HCT116 (cell line): ENCODE measurements at regions not wholly inside any gene's neighbourhood (a gene's known extent, or its start where the extent isn't known, plus 50 kb on each side); places are given as distances from the start of the nearest gene placed in this dataset.

Experiments
- ATAC-seq: fragments of 200-7000 bp; cut with Tn5 transposase; 2 replicates; pipeline ENCODE4 v1.9.1; 2020; ENCODE audit warnings: mild to moderate bottlenecking, moderate library complexity
- BruUV-seq: library from RNA; stranded (reverse); fragments of 400-500 nt; replicated peaks from 2 replicates; lab custom pipeline; 2021; lab: Mats Ljungman, UMichigan
- CTCF ChIA-PET: fragments of 300-600 bp; sonication (Branson Sonifier 250); formaldehyde crosslinking; loops from one replicate; lab custom pipeline; 2021; ENCODE audit warnings: antibody characterized with exemption; lab: Charles Lee
- POLR2A ChIA-PET: fragments of 300-600, 350-600 bp; sonication (Branson Sonifier 250); formaldehyde crosslinking; loops from one replicate; lab custom pipeline; 2021; ENCODE audit warnings: antibody characterized with exemption; lab: Charles Lee
- RAD21 ChIA-PET, 2 experiments: fragments of 300-600 bp; sonication (Branson Sonifier 250); formaldehyde crosslinking; loops; one replicate each; lab custom pipeline; 2023; ENCODE audit warnings: low total read pairs in 2 of 2; ENCODE audit not compliant: uncharacterized antibody in 2 of 2, unreplicated experiment in 2 of 2, low non-redundant PET in 1 of 2; lab: Charles Lee
- DNase-seq: peaks from one replicate; pipeline ENCODE4 v3.0.0-alpha.2; 2010; ENCODE audit warnings: low read depth, low spot score
- H2AFZ ChIP-seq: fragments of 200-600 bp; shearing (Covaris generic), sonication (generic); 2 replicates; pipeline ENCODE4 v1.6.1; 2017; ENCODE audit warnings: low read depth, mixed run types, mixed read lengths, antibody characterized with exemption, low read length; ENCODE audit not compliant: poor library complexity, severe bottlenecking
- H3K27ac ChIP-seq: 2 replicates; pipeline ENCODE4 v1.5.1; 2012; ENCODE audit warnings: low read depth, low read length
- H3K27me3 ChIP-seq: fragments of 200-600 bp; sonication (generic); 2 replicates; pipeline ENCODE4 v1.6.1; 2016; ENCODE audit warnings: mixed run types, low read length, mixed read lengths; ENCODE audit not compliant: insufficient read depth
- H3K36me3 ChIP-seq, 2 experiments: fragments of 200-500 bp in 1 of 2; fragments of 200-600 bp in 1 of 2; sonication (Bioruptor generic) in 1 of 2; sonication (generic) in 1 of 2; 2 replicates each; pipeline versions ENCODE4 v1.5.1 to v1.6.1; 2014 to 2016; ENCODE audit warnings: low read length in 2 of 2, inconsistent platforms in 1 of 2, mixed read lengths in 1 of 2, mixed run types in 1 of 2; ENCODE audit not compliant: insufficient read depth in 2 of 2, control insufficient read depth in 1 of 2
- H3K4me1 ChIP-seq, 2 experiments: fragments of 200-600 bp in 1 of 2; sonication (generic) in 1 of 2; 2 replicates each; pipeline versions ENCODE4 v1.5.1 to v1.6.1; 2012 to 2017; ENCODE audit warnings: low read length in 2 of 2, inconsistent platforms in 1 of 2, mild to moderate bottlenecking in 1 of 2, mixed read lengths in 1 of 2, mixed run types in 1 of 2, moderate library complexity in 1 of 2; ENCODE audit not compliant: insufficient read depth in 2 of 2, control insufficient read depth in 1 of 2
- H3K4me2 ChIP-seq: fragments of 200-600 bp; sonication (generic); 2 replicates; pipeline ENCODE4 v1.6.1; 2017; ENCODE audit warnings: mixed run types, low read length, mixed read lengths
- H3K4me3 ChIP-seq, 2 experiments: fragments of 200-600 bp in 1 of 2; sonication (generic) in 1 of 2; replicated peaks in 1 of 2; 2 replicates each; pipeline ENCODE4 v1.5.1; 2011 to 2016; ENCODE audit warnings: low read length in 2 of 2, control low read depth in 1 of 2, low read depth in 1 of 2, mild to moderate bottlenecking in 1 of 2, mixed read lengths in 1 of 2, mixed run types in 1 of 2
- H3K79me2 ChIP-seq: fragments of 200-600 bp; sonication (generic); 2 replicates; pipeline ENCODE4 v1.6.1; 2017; ENCODE audit warnings: mild to moderate bottlenecking, mixed run types, low read length, moderate library complexity, mixed read lengths; ENCODE audit not compliant: insufficient read depth
- H3K9ac ChIP-seq: fragments of 200-600 bp; sonication (generic); 2 replicates; pipeline ENCODE4 v1.6.1; 2016; ENCODE audit warnings: low read length, mixed read lengths
- H3K9me2 ChIP-seq: fragments of 200-600 bp; sonication (generic), shearing (Covaris generic); 2 replicates; pipeline ENCODE4 v1.6.1; 2017; ENCODE audit warnings: mixed run types, mild to moderate bottlenecking, moderate library complexity; ENCODE audit not compliant: insufficient read depth
- H3K9me3 ChIP-seq, 2 experiments: fragments of 200-500 bp in 1 of 2; fragments of 200-600 bp in 1 of 2; sonication (Bioruptor generic) in 1 of 2; sonication (generic) in 1 of 2; 2 replicates each; pipeline ENCODE4 v1.6.1; 2014 to 2017; ENCODE audit warnings: low read length in 2 of 2, mixed read lengths in 2 of 2, inconsistent platforms in 1 of 2, low read depth in 1 of 2, mild to moderate bottlenecking in 1 of 2, mixed run types in 1 of 2, moderate library complexity in 1 of 2; ENCODE audit not compliant: control insufficient read depth in 1 of 2, insufficient read depth in 1 of 2
- H4K20me1 ChIP-seq: fragments of 200-600 bp; sonication (generic), shearing (Covaris generic); 2 replicates; pipeline ENCODE4 v1.6.1; 2017; ENCODE audit warnings: mixed run types, mild to moderate bottlenecking, moderate library complexity; ENCODE audit not compliant: insufficient read depth
- CBX3 ChIP-seq: IDR thresholded peaks from 2 replicates; pipeline ENCODE4 v1.6.1; 2012; ENCODE audit warnings: low read depth
- CTCF ChIP-seq, 3 experiments: fragments of 200-600 bp in 1 of 3; sonication (generic) in 1 of 3; IDR thresholded peaks in 2 of 3; conservative IDR thresholded peaks in 1 of 3; 2 replicates each; pipeline ENCODE4 v1.5.1; 2012 to 2017; ENCODE audit warnings: low read depth in 2 of 3, low read length in 2 of 3, antibody characterized with exemption in 1 of 3, borderline replicate concordance in 1 of 3, control low read depth in 1 of 3, mild to moderate bottlenecking in 1 of 3, mixed read lengths in 1 of 3, mixed run types in 1 of 3, moderate library complexity in 1 of 3; ENCODE audit not compliant: insufficient read depth in 1 of 3
- EZH2 ChIP-seq: fragments of 200-600 bp; sonication (generic); IDR thresholded peaks from 2 replicates; pipeline ENCODE4 v1.6.1; 2017; ENCODE audit warnings: antibody characterized with exemption, mixed run types
- EZH2phosphoT487 ChIP-seq: fragments of 200-600 bp; IDR thresholded peaks from 2 replicates; pipeline ENCODE4 v1.6.1; 2018; ENCODE audit warnings: antibody characterized with exemption, borderline replicate concordance
- JUND ChIP-seq: IDR thresholded peaks from 2 replicates; pipeline ENCODE4 v1.6.1; 2012
- POLR2A ChIP-seq: IDR thresholded peaks from 2 replicates; pipeline ENCODE4 v1.7.0; 2011; ENCODE audit warnings: borderline replicate concordance; ENCODE audit not compliant: insufficient read depth, insufficient read length; ENCODE audit errors: extremely low read depth
- RAD21 ChIP-seq: IDR thresholded peaks from 2 replicates; pipeline ENCODE4 v1.6.1; 2012; ENCODE audit warnings: low read depth, mild to moderate bottlenecking
- SIN3A ChIP-seq: IDR thresholded peaks from 2 replicates; pipeline ENCODE4 v1.6.1; 2012; ENCODE audit warnings: low read depth
- SP1 ChIP-seq: IDR thresholded peaks from 2 replicates; pipeline ENCODE4 v1.6.1; 2012; ENCODE audit warnings: low read depth
- SRF ChIP-seq: IDR thresholded peaks from 2 replicates; pipeline ENCODE4 v1.6.1; 2012; ENCODE audit warnings: low read depth
- TCF7L2 ChIP-seq: IDR thresholded peaks from 2 replicates; pipeline ENCODE4 v1.7.0; 2011; ENCODE audit warnings: borderline replicate concordance, inconsistent platforms; ENCODE audit not compliant: insufficient read depth, insufficient read length; ENCODE audit errors: extremely low read depth
- YY1 ChIP-seq: IDR thresholded peaks from 2 replicates; pipeline ENCODE4 v1.6.1; 2011; ENCODE audit warnings: low read length, low read depth, moderate library complexity, mild to moderate bottlenecking; ENCODE audit not compliant: insufficient replicate concordance; ENCODE audit errors: extremely low read depth
- ZBTB33 ChIP-seq: IDR thresholded peaks from 2 replicates; pipeline ENCODE4 v1.6.1; 2011; ENCODE audit warnings: mild to moderate bottlenecking, low read length, moderate library complexity; ENCODE audit not compliant: insufficient replicate concordance; ENCODE audit errors: extremely low read depth
- ZFX ChIP-seq: fragments of 450-650 bp; IDR thresholded peaks from 2 replicates; pipeline ENCODE4 v1.6.1; 2017
- intact Hi-C: fragments of 100-400 bp; cut with micrococcal nuclease; formaldehyde crosslinking; loops from 2 replicates; pipeline ENCODE4 v1.10.0; 2022

GRCh38 chr13:74731731-74732130 is 597.5 kb upstream of the KLF12 start:
- no peak for ATAC-seq
- no TSS peak for BruUV-seq
- H3K9me2 ChIP-seq: no peaks in the 10 kb centered on the region
- no peaks in the 10 kb centered on the region for H3K79me2 ChIP-seq
- DNase-seq: no peak
- H2AFZ ChIP-seq: no peak overlapping the region
- no peaks in the 10 kb centered on the region for H4K20me1 ChIP-seq
- H3K27ac ChIP-seq: no peak overlapping the region
- intact Hi-C loops: no loop called here
- no peaks in the 10 kb centered on the region for H3K9me3 ChIP-seq
- ChIA-PET POLR2A (no interaction called here), RAD21 (no interaction called here), CTCF (no interaction called here)
- no peaks in the 10 kb centered on the region for H3K4me1 ChIP-seq
- no peak overlapping the region for H3K9ac ChIP-seq
- H3K4me3 ChIP-seq: no peak overlapping the region
- H3K36me3 ChIP-seq: no peaks in the 10 kb centered on the region
- no peak overlapping the region for H3K4me2 ChIP-seq
- no peaks in the 10 kb centered on the region for H3K27me3 ChIP-seq
- TF ChIP-seq SRF (no peak), CTCF (IDR thresholded peaks at IDR 0.05 in 2 of 3, conservative IDR thresholded peaks at IDR 0.05 in 1 of 3; ENCODE audit: borderline replicate concordance in 1 of 3, insufficient read depth in 1 of 3, low read depth in 2 of 3, low read length in 2 of 3) (no peak), RAD21 (no peak), ZFX (no peak), CBX3 (no peak), EZH2phosphoT487 (no peak), POLR2A (no peak), TCF7L2 (no peak), YY1 (no peak), SIN3A (no peak), SP1 (no peak), JUND (no peak), ZBTB33 (no peak), EZH2 (no peak)
- TF ChIP-seq, all 23 proteins: peak for 0
